ENCODE measurements at regions not wholly inside any gene's neighbourhood (a gene's known extent, or its start where the extent isn't known, plus 50 kb on each side); places are given as distances from the start of the nearest gene placed in this dataset.

DNA sequence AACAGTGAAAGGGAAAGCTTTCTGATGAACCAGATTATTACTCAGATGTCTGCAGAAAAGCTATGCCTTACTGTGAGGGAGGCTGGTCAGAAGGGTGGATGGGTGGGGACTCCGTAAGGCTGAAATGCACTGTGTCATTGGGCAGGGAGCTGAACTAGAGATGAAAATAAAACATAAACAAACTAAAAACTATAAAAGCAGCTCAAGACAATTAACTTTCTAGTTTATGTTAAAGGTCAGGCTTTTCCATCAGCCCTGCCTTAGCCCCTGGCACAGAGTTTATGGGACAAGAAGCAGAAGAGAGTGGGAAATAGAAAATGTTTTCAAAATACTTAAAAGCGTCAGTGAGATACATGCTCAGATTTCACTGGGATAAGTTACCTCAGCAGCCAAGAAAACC, 310.0 kb upstream of the UBE2E2 start:
- TF ChIP-seq, protein P1, sequence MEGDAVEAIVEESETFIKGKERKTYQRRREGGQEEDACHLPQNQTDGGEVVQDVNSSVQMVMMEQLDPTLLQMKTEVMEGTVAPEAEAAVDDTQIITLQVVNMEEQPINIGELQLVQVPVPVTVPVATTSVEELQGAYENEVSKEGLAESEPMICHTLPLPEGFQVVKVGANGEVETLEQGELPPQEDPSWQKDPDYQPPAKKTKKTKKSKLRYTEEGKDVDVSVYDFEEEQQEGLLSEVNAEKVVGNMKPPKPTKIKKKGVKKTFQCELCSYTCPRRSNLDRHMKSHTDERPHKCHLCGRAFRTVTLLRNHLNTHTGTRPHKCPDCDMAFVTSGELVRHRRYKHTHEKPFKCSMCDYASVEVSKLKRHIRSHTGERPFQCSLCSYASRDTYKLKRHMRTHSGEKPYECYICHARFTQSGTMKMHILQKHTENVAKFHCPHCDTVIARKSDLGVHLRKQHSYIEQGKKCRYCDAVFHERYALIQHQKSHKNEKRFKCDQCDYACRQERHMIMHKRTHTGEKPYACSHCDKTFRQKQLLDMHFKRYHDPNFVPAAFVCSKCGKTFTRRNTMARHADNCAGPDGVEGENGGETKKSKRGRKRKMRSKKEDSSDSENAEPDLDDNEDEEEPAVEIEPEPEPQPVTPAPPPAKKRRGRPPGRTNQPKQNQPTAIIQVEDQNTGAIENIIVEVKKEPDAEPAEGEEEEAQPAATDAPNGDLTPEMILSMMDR (IDR thresholded peaks at IDR 0.05), result no peak
- TF ChIP-seq ZFX (IDR thresholded peaks at IDR 0.05; ENCODE audit: borderline replicate concordance), result no peak

Data from 22Rv1 (cell line).